Right lobe of liver (tissue), 6 donors: ENCODE measurements at regions not wholly inside any gene's neighbourhood (a gene's known extent, or its start where the extent isn't known, plus 50 kb on each side); places are given as distances from the start of the nearest gene placed in this dataset.

Source experiments
- ATAC-seq, 4 donors: fragments of 200-7000 bp; cut with Tn5 transposase; one replicate each; pipeline ENCODE4 v1.9.1; 2020; ENCODE audit warnings: mild to moderate bottlenecking in 4 of 4, moderate library complexity in 4 of 4
- DNase-seq, 3 donors: peaks; one replicate each; pipeline ENCODE4 v3.0.0-alpha.2; 2020
- H3K27ac ChIP-seq, 3 donors: fragments of 200-600 bp; one replicate each; pipeline ENCODE4 v1.8.0; 2022
- H3K27me3 ChIP-seq, 2 donors: fragments of 200-600 bp; one replicate each; pipeline ENCODE4 v1.8.0; 2022
- H3K36me3 ChIP-seq, 4 donors: fragments of 200-600 bp; sonication (generic) in 1 of 4; one replicate each; pipeline versions ENCODE4 v1.5.1 to v1.8.0; 2017 to 2022; ENCODE audit warnings: control low read depth in 1 of 4
- H3K4me1 ChIP-seq, 4 donors: fragments of 200-600 bp; sonication (generic) in 1 of 4; one replicate each; pipeline versions ENCODE4 v1.5.1 to v1.8.0; 2017 to 2022; ENCODE audit warnings: control low read depth in 1 of 4
- H3K4me3 ChIP-seq, 3 donors: fragments of 200-600 bp; one replicate each; pipeline ENCODE4 v1.8.0; 2022
- H3K9me3 ChIP-seq, 4 donors: fragments of 200-600 bp; sonication (generic) in 1 of 4; one replicate each; pipeline versions ENCODE4 v1.5.1 to v1.8.0; 2017 to 2022; ENCODE audit warnings: control low read depth in 1 of 4
- POLR2A ChIP-seq: fragments of 450-650 bp; IDR thresholded peaks from one replicate; pipeline ENCODE4 v1.6.1; 2017; ENCODE audit warnings: antibody characterized with exemption, mild to moderate bottlenecking
- WGBS: methylation state at CpG from one replicate; pipeline ENCODE4 v1.1.6; 2018; ENCODE audit warnings: low coverage, low lambda C conversion rate; ENCODE audit not compliant: insufficient coverage; ENCODE audit errors: missing lambda C conversion rate; 5-methylcytosine and 5-hydroxymethylcytosine counted together
- intact Hi-C, 2 donors: fragments of 100-400 bp; cut with DNase I; formaldehyde crosslinking; loops; one replicate each; pipeline versions ENCODE4 v1.11.2 to v1.14.1; 2022
- TF ChIP-seq, protein P1 (sequence below), 4 donors: fragments of 200-600 bp in 3 of 4; fragments of 450-650 bp in 1 of 4; IDR thresholded peaks; one replicate each; pipeline versions ENCODE4 v1.5.1 to v1.8.0; 2016 to 2022; ENCODE audit warnings: antibody characterized with exemption in 4 of 4, mild to moderate bottlenecking in 2 of 4
- donor health status: DM: no; HTN: yes; CAD: no.
- donor health status: DM: no; HTN: no; CAD: no.
- donor health status: DM: no; HTN: no; CAD: no.
- donor health status: DM: no; HTN: yes; CAD: no.
- donor health status: DM: no; HTN: yes; CAD: no.

DNA sequence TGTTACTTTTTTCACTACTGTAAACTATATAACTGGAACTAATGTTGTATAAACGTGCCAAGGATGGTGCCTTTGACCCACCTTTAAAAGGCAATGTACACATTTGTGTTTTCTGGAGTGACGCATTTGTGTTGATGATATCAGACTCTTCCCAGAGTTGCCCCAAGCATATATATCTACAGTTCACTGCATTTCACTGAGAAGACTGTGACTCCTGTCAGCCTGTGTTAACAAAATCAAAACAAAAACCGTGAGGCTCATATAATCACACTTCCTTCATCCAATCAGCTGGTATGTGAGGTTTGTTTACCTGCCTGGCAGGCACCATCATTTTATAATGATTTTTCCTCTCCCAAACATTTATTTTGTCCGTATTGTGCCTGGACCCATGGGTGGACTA, 117.6 kb upstream of the ROBO1 start:
- Histone ChIP-seq H3K27ac (no peak overlapping the region), H3K4me1 (no peaks in the 10 kb centered on the region), H3K36me3 (no peaks in the 10 kb centered on the region), H3K27me3 (no peaks in the 10 kb centered on the region), H3K4me3 (no peak overlapping the region), H3K9me3 (no peaks in the 10 kb centered on the region)
- DNase-seq (no peak), ATAC-seq (no peak)
- intact Hi-C loops: no loop called here
- 20% methylated on average over 4 of the region's 4 CpGs for WGBS
- TF ChIP-seq, protein P1, sequence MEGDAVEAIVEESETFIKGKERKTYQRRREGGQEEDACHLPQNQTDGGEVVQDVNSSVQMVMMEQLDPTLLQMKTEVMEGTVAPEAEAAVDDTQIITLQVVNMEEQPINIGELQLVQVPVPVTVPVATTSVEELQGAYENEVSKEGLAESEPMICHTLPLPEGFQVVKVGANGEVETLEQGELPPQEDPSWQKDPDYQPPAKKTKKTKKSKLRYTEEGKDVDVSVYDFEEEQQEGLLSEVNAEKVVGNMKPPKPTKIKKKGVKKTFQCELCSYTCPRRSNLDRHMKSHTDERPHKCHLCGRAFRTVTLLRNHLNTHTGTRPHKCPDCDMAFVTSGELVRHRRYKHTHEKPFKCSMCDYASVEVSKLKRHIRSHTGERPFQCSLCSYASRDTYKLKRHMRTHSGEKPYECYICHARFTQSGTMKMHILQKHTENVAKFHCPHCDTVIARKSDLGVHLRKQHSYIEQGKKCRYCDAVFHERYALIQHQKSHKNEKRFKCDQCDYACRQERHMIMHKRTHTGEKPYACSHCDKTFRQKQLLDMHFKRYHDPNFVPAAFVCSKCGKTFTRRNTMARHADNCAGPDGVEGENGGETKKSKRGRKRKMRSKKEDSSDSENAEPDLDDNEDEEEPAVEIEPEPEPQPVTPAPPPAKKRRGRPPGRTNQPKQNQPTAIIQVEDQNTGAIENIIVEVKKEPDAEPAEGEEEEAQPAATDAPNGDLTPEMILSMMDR (IDR thresholded peaks at IDR 0.05): no peak
- TF ChIP-seq POLR2A: no peak

DNA sequence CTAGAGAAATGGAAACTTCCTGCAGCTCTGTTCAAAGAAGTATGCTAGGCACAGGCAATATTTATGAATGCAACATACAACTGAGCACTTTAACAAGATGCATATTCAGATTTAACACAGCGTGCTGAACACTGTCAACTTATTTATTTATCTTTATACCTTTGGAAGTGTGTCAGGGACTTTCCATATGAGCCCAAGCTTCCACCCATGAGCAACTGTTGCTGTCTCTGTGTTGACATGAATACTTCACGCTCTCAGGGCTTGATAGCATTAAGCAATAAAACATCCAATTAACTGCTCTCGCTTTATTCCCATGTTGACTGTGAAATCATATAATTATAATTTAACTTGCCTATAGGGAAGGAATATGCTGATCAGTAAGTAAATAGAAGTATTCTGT, 116.6 kb upstream of the ROBO1 start:
- no peaks in the 10 kb centered on the region for H3K4me1 ChIP-seq
- no peaks in the 10 kb centered on the region for H3K9me3 ChIP-seq
- H3K27ac ChIP-seq: no peak overlapping the region
- no peaks in the 10 kb centered on the region for H3K36me3 ChIP-seq
- DNase-seq (no peak), ATAC-seq (no peak)
- H3K4me3 ChIP-seq: no peak overlapping the region
- intact Hi-C loops: no loop called here
- TF ChIP-seq POLR2A: no peak
- TF ChIP-seq, protein P1 (IDR thresholded peaks at IDR 0.05): no peak
- WGBS: 68% methylated on average over 3 of the region's 3 CpGs
- no peaks in the 10 kb centered on the region for H3K27me3 ChIP-seq

DNA sequence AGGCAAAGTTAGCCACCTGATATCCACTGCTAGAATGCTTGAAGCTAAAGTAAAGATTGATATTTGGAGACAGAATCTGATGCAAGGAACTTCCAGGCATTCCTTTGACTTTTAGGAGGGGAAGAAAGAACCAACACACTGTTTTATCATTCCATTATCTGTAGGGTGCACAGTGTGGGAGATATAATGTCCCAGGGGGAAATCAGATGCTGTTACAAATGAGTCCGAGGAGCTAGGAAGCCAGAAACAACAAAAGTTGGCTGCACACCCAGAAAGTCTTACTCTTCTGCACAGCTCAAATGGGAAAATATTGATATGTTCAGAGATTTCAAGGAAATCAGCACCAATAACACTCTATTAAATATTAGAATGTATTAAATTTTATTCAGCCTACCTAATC, 113.6 kb upstream of the ROBO1 start:
- 13% methylated on average over 1 of the region's 1 CpG for WGBS
- DNase-seq: no peak
- no peaks in the 10 kb centered on the region for H3K9me3 ChIP-seq
- no peak for TF ChIP-seq POLR2A
- TF ChIP-seq, protein P1 (IDR thresholded peaks at IDR 0.05): no peak
- H3K4me3 ChIP-seq: no peak overlapping the region
- H3K27me3 ChIP-seq: no peaks in the 10 kb centered on the region
- no peaks in the 10 kb centered on the region for H3K36me3 ChIP-seq
- no peak overlapping the region for H3K27ac ChIP-seq
- no peaks in the 10 kb centered on the region for H3K4me1 ChIP-seq
- ATAC-seq: no peak
- intact Hi-C loops: no loop called here

DNA sequence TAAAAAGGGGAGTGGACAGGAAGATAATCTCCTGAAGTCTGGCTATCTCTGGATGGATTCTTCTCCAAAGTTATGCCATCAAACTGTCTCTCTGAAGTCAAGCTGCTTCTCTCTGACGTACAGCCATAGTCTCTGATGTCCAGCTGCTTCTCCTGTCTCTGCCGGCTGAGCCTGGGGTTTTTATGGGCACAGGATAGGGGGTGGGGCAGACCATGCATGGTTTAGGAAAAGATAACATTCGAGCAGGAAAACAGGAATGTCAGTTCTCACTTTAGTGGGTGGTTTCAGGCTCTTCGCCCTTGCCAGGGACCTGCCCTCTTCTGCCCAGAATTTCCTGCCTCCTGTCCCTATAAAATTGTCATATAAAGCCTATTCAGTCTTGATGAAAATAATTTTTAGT, 110.9 kb upstream of the ROBO1 start:
- ATAC-seq: no peak

More for the DNA sequence above, 110.9 kb upstream of the ROBO1 start:
- TF ChIP-seq, protein P1 (IDR thresholded peaks at IDR 0.05): no peak
- TF ChIP-seq POLR2A: no peak
- intact Hi-C loops: no loop called here
- H3K27ac ChIP-seq: no peak overlapping the region
- no peaks in the 10 kb centered on the region for H3K27me3 ChIP-seq
- H3K36me3 ChIP-seq: no peaks in the 10 kb centered on the region
- H3K9me3 ChIP-seq: no peaks in the 10 kb centered on the region
- DNase-seq: no peak
- 52% methylated on average over 4 of the region's 4 CpGs for WGBS
- H3K4me3 ChIP-seq: no peak overlapping the region
- H3K4me1 ChIP-seq: no peaks in the 10 kb centered on the region
